Mesenchymal stem cell (in vitro differentiated cells and primary cell): ENCODE measurements at regions not wholly inside any gene's neighbourhood (a gene's known extent, or its start where the extent isn't known, plus 50 kb on each side); places are given as distances from the start of the nearest gene placed in this dataset.

Experiments used
- DNase-seq: peaks from one replicate; pipeline ENCODE4 v3.0.0-alpha.2; 2013
- H2AFZ ChIP-seq: one replicate; pipeline ENCODE4 v1.6.1; 2013; ENCODE audit warnings: low read depth, mild to moderate bottlenecking, control low read depth, inconsistent platforms, low read length, moderate library complexity
- H2AK5ac ChIP-seq: 2 replicates; pipeline ENCODE4 v1.6.1; 2013; ENCODE audit warnings: low read length, moderate library complexity, mild to moderate bottlenecking, inconsistent platforms; ENCODE audit not compliant: severe bottlenecking
- H2BK120ac ChIP-seq: one replicate; pipeline ENCODE4 v1.6.1; 2013; ENCODE audit warnings: low read depth, mild to moderate bottlenecking, inconsistent platforms, low read length, moderate library complexity
- H2BK12ac ChIP-seq, 2 experiments: one replicate each; pipeline ENCODE4 v1.6.1; 2013; ENCODE audit warnings: inconsistent platforms in 2 of 2, low read length in 2 of 2, mild to moderate bottlenecking in 2 of 2, moderate library complexity in 2 of 2, control low read depth in 1 of 2
- H2BK15ac ChIP-seq: one replicate; pipeline ENCODE4 v1.6.1; 2013; ENCODE audit warnings: mild to moderate bottlenecking, low read depth, inconsistent platforms; ENCODE audit not compliant: poor library complexity, severe bottlenecking
- H2BK5ac ChIP-seq: 2 replicates; pipeline ENCODE4 v1.6.1; 2013; ENCODE audit warnings: low read depth, mild to moderate bottlenecking, low read length, control low read depth, inconsistent platforms; ENCODE audit not compliant: poor library complexity, severe bottlenecking
- H3K14ac ChIP-seq, 2 experiments: one replicate each; pipeline ENCODE4 v1.6.1; 2013; ENCODE audit warnings: inconsistent platforms in 2 of 2, low read length in 2 of 2, control low read depth in 1 of 2, mild to moderate bottlenecking in 1 of 2, moderate library complexity in 1 of 2
- H3K18ac ChIP-seq, 2 experiments: one replicate each; pipeline ENCODE4 v1.6.1; 2013; ENCODE audit warnings: inconsistent platforms in 2 of 2, low read length in 2 of 2, control low read depth in 1 of 2, low read depth in 1 of 2, mild to moderate bottlenecking in 1 of 2
- H3K23ac ChIP-seq, 2 experiments: one replicate each; pipeline ENCODE4 v1.6.1; 2013; ENCODE audit warnings: inconsistent platforms in 2 of 2, low read length in 2 of 2, mild to moderate bottlenecking in 2 of 2, moderate library complexity in 2 of 2, control low read depth in 1 of 2
- H3K27ac ChIP-seq: 2 replicates; pipeline ENCODE4 v1.5.1; 2013; ENCODE audit warnings: mild to moderate bottlenecking, moderate library complexity, low read length, control low read depth, inconsistent platforms; ENCODE audit not compliant: poor library complexity, severe bottlenecking
- H3K27me3 ChIP-seq, 2 experiments: 2 replicates each; pipeline versions ENCODE4 v1.6.1 to v1.7.0; 2013; ENCODE audit warnings: low read length in 2 of 2, mild to moderate bottlenecking in 2 of 2, moderate library complexity in 2 of 2, control low read depth in 1 of 2, inconsistent platforms in 1 of 2; ENCODE audit not compliant: control insufficient read depth in 1 of 2, insufficient read depth in 1 of 2
- H3K36me3 ChIP-seq, 2 experiments: 2 replicates each; pipeline versions ENCODE4 v1.6.1 to v1.7.0; 2013; ENCODE audit warnings: low read length in 2 of 2, control low read depth in 1 of 2, inconsistent platforms in 1 of 2, low read depth in 1 of 2, mild to moderate bottlenecking in 1 of 2; ENCODE audit not compliant: insufficient read depth in 2 of 2, control insufficient read depth in 1 of 2
- H3K4ac ChIP-seq, 2 experiments: one replicate each; pipeline ENCODE4 v1.6.1; 2013; ENCODE audit warnings: inconsistent platforms in 2 of 2, low read length in 2 of 2, mild to moderate bottlenecking in 2 of 2, moderate library complexity in 2 of 2, control low read depth in 1 of 2, low read depth in 1 of 2
- H3K4me1 ChIP-seq: 2 replicates; pipeline ENCODE4 v1.6.1; 2013; ENCODE audit warnings: low read depth, low read length, control low read depth; ENCODE audit not compliant: control insufficient read depth, insufficient read depth
- H3K4me2 ChIP-seq: 2 replicates; pipeline ENCODE4 v1.6.1; 2013; ENCODE audit warnings: low read length, mild to moderate bottlenecking, inconsistent platforms; ENCODE audit not compliant: poor library complexity, severe bottlenecking
- H3K4me3 ChIP-seq, 2 experiments: 2 replicates each; pipeline versions ENCODE4 v1.5.1 to v1.7.0; 2013; ENCODE audit warnings: low read length in 2 of 2, mild to moderate bottlenecking in 2 of 2, control low read depth in 1 of 2, low read depth in 1 of 2; ENCODE audit not compliant: insufficient read depth in 1 of 2
- H3K79me1 ChIP-seq: replicated peaks from 2 replicates; pipeline ENCODE4 v1.6.1; 2013; ENCODE audit warnings: mild to moderate bottlenecking, control low read depth, low read length, inconsistent platforms; ENCODE audit not compliant: poor library complexity, severe bottlenecking
- H3K9ac ChIP-seq: 2 replicates; pipeline ENCODE4 v1.7.0; 2013; ENCODE audit warnings: mild to moderate bottlenecking, low read length, moderate library complexity
- H3K9me3 ChIP-seq: 2 replicates; pipeline ENCODE4 v1.7.0; 2013; ENCODE audit warnings: mild to moderate bottlenecking, low read length; ENCODE audit not compliant: control insufficient read depth
- H4K8ac ChIP-seq: one replicate; pipeline ENCODE4 v1.6.1; 2013; ENCODE audit warnings: inconsistent platforms, mild to moderate bottlenecking, low read length, moderate library complexity
- H4K91ac ChIP-seq: one replicate; pipeline ENCODE4 v1.6.1; 2013; ENCODE audit warnings: mild to moderate bottlenecking, low read length, inconsistent platforms
- WGBS: methylation state at CpG from one replicate; pipeline ENCODE4 v1.1.7; 2013; ENCODE audit warnings: mixed read lengths; 5-methylcytosine and 5-hydroxymethylcytosine counted together

GRCh38 chr6:115767931-115768330 lies 292.8 kb downstream of the FRK start:
- Histone ChIP-seq H3K79me1 (no peaks in the 10 kb centered on the region), H3K27ac (no peak overlapping the region), H3K27me3 (no peaks in the 10 kb centered on the region), H3K4me2 (no peak overlapping the region), H3K36me3 (no peaks in the 10 kb centered on the region), H2BK120ac (no peak overlapping the region), H3K4me1 (no peaks in the 10 kb centered on the region), H2BK5ac (no peak overlapping the region), H4K8ac (no peak overlapping the region), H3K18ac (no peak overlapping the region), H3K9me3 (peaks cover 7% of the 10 kb centered on the region), H3K9ac (no peak overlapping the region), H2AFZ (no peak overlapping the region), H3K4me3 (no peak overlapping the region), H3K4ac (no peak overlapping the region), H2AK5ac (no peak overlapping the region), H3K23ac (no peak overlapping the region), H2BK12ac (no peak overlapping the region), H2BK15ac (no peak overlapping the region), H4K91ac (no peak overlapping the region), H3K14ac (no peak overlapping the region)
- WGBS: no CpG with 5 or more reads among the region's 1 CpG
- no peak for DNase-seq

GRCh38 chr6:115766745-115767462 lies 293.8 kb downstream of the FRK start:
- H3K23ac ChIP-seq: no peak overlapping the region
- H3K79me1 ChIP-seq: no peaks in the 10 kb centered on the region
- no peak overlapping the region for H3K4me3 ChIP-seq
- no peak overlapping the region for H2AK5ac ChIP-seq
- H4K91ac ChIP-seq: no peak overlapping the region
- H4K8ac ChIP-seq: no peak overlapping the region
- H3K4me1 ChIP-seq: no peaks in the 10 kb centered on the region
- H3K18ac ChIP-seq: no peak overlapping the region
- DNase-seq: no peak
- no peaks in the 10 kb centered on the region for H3K36me3 ChIP-seq
- H3K9ac ChIP-seq: no peak overlapping the region
- no peak overlapping the region for H3K4ac ChIP-seq
- H3K9me3 ChIP-seq: peaks cover 15% of the 10 kb centered on the region
- no peak overlapping the region for H3K4me2 ChIP-seq
- H3K27me3 ChIP-seq: no peaks in the 10 kb centered on the region
- no peak overlapping the region for H2BK5ac ChIP-seq
- no peak overlapping the region for H3K14ac ChIP-seq
- WGBS: 85% methylated on average over 4 of the region's 5 CpGs
- no peak overlapping the region for H3K27ac ChIP-seq
- H2AFZ ChIP-seq: no peak overlapping the region
- no peak overlapping the region for H2BK12ac ChIP-seq
- no peak overlapping the region for H2BK15ac ChIP-seq
- H2BK120ac ChIP-seq: no peak overlapping the region

- H3K14ac ChIP-seq: no peak overlapping the region
- no peak overlapping the region for H4K91ac ChIP-seq
- H2AFZ ChIP-seq: no peak overlapping the region
- H2BK15ac ChIP-seq: no peak overlapping the region
- no peaks in the 10 kb centered on the region for H3K4me1 ChIP-seq
- DNase-seq: no peak
- no peak overlapping the region for H3K4ac ChIP-seq
- no peak overlapping the region for H3K4me2 ChIP-seq
- peaks cover 17% of the 10 kb centered on the region for H3K9me3 ChIP-seq
- no peak overlapping the region for H2BK12ac ChIP-seq
- no peak overlapping the region for H2BK120ac ChIP-seq
- H3K79me1 ChIP-seq: no peaks in the 10 kb centered on the region
- H4K8ac ChIP-seq: no peak overlapping the region
- H3K9ac ChIP-seq: no peak overlapping the region
- no peak overlapping the region for H3K4me3 ChIP-seq
- H3K27me3 ChIP-seq: no peaks in the 10 kb centered on the region
- H3K36me3 ChIP-seq: no peaks in the 10 kb centered on the region
- H3K23ac ChIP-seq: no peak overlapping the region
- H2AK5ac ChIP-seq: no peak overlapping the region
- H3K27ac ChIP-seq: no peak overlapping the region
- no peak overlapping the region for H3K18ac ChIP-seq
- WGBS: 87% methylated on average over 3 of the region's 4 CpGs
- no peak overlapping the region for H2BK5ac ChIP-seq
Observed at GRCh38 chr6:115765966-115766365, 294.7 kb downstream of the FRK start.

GRCh38 chr6:115759051-115759450 lies 301.6 kb downstream of the FRK start:
- H2BK5ac ChIP-seq: no peak overlapping the region
- H3K18ac ChIP-seq: no peak overlapping the region
- no peaks in the 10 kb centered on the region for H3K4me1 ChIP-seq
- no peak overlapping the region for H2BK120ac ChIP-seq
- H2BK12ac ChIP-seq: no peak overlapping the region
- no peaks in the 10 kb centered on the region for H3K79me1 ChIP-seq
- no peak overlapping the region for H2AFZ ChIP-seq
- 80% methylated on average over 3 of the region's 3 CpGs for WGBS
- no peak overlapping the region for H4K8ac ChIP-seq
- DNase-seq: no peak
- no peak overlapping the region for H3K4me2 ChIP-seq
- no peaks in the 10 kb centered on the region for H3K36me3 ChIP-seq
- no peak overlapping the region for H3K14ac ChIP-seq
- H3K27me3 ChIP-seq: no peaks in the 10 kb centered on the region
- H3K27ac ChIP-seq: no peak overlapping the region
- H2AK5ac ChIP-seq: no peak overlapping the region
- H3K23ac ChIP-seq: no peak overlapping the region
- no peak overlapping the region for H4K91ac ChIP-seq
- peaks cover 17% of the 10 kb centered on the region for H3K9me3 ChIP-seq
- no peak overlapping the region for H2BK15ac ChIP-seq
- H3K4ac ChIP-seq: no peak overlapping the region
- no peak overlapping the region for H3K9ac ChIP-seq
- no peak overlapping the region for H3K4me3 ChIP-seq
